ENCODE measurements at regions not wholly inside any gene's neighbourhood (a gene's known extent, or its start where the extent isn't known, plus 50 kb on each side); places are given as distances from the start of the nearest gene placed in this dataset.
"Not testable (repeated sequence)": the region's sequence is repeated elsewhere in the genome, so short reads cannot be mapped to it uniquely, and the experiment has no call there.

- no peak for DNase-seq (ENCODE audit: low spot score)
Observed at GRCh38 chr7:46626691-46627310, 705.7 kb upstream of the IGFBP3 start.

- DNase-seq (ENCODE audit: low spot score), result no peak
Observed at GRCh38 chr7:46626261-46626660, 705.2 kb upstream of the IGFBP3 start.

DNA sequence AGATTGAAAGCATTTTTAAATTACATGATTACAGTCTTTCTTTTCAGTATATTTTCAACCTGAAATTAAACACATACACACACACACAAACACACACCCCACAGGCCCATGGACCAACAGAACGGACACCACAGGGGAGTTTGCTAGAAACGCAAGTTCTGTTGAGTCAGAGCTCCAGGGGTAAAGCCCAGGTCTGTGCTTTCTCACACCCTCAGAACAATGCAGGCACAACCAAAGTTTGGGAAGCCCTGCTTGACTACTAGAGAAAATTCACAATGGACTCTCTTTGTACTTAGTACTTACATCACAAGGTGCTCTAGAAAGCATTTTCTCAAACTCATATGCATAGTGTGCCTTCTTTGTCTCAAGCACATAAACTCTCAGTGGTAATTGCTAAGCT is 704.0 kb upstream of the IGFBP3 start:
- DNase-seq (ENCODE audit: low spot score), result no peak

- DNase-seq (ENCODE audit: low spot score), result no peak
Observed at GRCh38 chr7:46622251-46622650, 701.2 kb upstream of the IGFBP3 start.

GRCh38 chr7:46619723-46620310 is 698.7 kb upstream of the IGFBP3 start:
- DNase-seq (ENCODE audit: low spot score), result no peak

GRCh38 chr7:46616636-46617035 is 695.6 kb upstream of the IGFBP3 start:
- DNase-seq (ENCODE audit: low spot score), result no peak

GRCh38 chr7:46613551-46613950 is 692.5 kb upstream of the IGFBP3 start:
- DNase-seq (ENCODE audit: low spot score), result no peak

DNA sequence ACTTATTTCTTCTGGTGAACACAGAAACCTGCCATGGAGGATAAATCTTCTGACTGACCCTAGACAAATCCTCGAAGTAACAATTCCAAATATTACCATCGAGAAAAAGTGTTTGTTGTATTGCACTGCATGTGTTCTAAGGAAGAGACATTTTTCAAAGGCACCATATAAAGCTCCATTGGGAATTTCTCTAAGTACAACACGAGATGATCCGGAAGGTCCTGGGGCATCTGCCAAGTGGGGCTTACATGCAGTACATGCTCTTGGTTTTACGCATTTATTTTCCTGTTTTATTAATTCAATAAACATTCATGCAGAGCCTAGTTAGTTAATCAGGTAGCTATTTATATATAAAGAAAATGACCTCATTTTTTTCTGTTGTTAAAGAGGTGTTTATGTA is 692.0 kb upstream of the IGFBP3 start:
- no peak for DNase-seq (ENCODE audit: low spot score)

GRCh38 chr7:46611508-46611907 is 690.4 kb upstream of the IGFBP3 start:
- DNase-seq (ENCODE audit: low spot score), result no peak

- no peak for DNase-seq (ENCODE audit: low spot score)
Observed at GRCh38 chr7:46610746-46611145, 689.7 kb upstream of the IGFBP3 start.

DNA sequence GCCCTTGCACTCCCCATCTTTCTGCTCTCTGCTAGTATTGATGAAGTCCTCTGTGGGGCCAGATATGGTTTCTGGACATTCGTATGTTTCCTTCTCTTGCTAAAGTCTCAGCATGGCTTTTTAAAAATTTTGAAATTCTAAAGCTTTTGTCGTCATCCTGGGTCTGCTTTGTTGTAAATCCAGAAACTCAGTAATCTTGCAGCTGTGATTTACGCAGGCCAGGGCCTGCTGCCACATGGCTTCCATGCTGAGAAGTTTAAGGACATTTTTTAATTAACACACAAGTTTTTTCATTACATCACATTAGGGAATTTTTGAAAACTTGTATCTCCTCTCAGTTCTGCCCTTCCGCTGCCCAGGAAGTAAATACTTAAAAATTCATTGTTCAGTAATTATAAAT is 686.1 kb upstream of the IGFBP3 start:
- DNase-seq (ENCODE audit: low spot score), result no peak

DNA sequence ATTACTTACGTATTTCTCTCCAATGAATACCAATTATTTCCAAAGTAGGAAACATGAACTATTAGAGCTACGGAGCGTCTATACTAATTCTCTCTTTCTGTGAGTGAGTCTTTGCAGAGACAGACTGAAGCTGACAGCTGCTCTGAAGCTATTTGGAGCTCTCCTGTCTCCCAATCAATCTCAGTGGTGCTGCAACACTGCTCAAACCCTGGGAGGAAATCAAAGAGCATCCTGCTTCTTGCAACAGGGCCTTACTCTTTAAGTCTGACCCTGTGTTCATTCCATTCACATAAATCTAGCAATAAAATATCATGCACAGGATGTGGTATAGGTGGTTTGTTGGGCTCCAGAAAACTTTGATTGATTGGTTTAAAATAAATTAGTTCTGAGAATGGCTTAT is 685.7 kb upstream of the IGFBP3 start:
- no peak for DNase-seq (ENCODE audit: low spot score)

DNA sequence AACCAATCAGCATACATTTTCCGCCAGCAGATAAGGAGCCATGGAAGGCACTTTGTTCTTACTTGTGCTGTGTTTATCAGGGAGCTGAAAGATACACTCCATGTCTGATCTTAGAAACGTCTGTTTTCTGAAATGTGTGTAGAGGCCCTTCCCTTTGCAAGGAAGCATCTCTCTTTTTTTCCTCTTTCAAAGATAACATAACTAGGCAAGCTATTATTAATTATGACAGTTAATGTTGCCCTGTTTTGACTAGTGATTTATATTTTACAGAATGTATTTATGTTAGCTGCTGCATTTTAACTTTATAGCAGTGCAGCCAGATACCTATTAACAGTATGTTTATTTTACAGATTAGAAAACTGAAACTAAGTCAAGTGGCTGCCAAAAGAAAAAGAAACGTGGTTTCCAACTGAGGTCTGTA is 683.2 kb upstream of the IGFBP3 start:
- DNase-seq (ENCODE audit: low spot score), result no peak

GRCh38 chr7:46603780-46604179 is 682.7 kb upstream of the IGFBP3 start:
- peak; percentile 82 for DNase-seq (ENCODE audit: low spot score)

- DNase-seq (ENCODE audit: low spot score), result no peak
Observed at GRCh38 chr7:46603296-46603752, 682.3 kb upstream of the IGFBP3 start.

- no peak for DNase-seq (ENCODE audit: low spot score)
Observed at GRCh38 chr7:46600340-46600739, 679.3 kb upstream of the IGFBP3 start.

- DNase-seq (ENCODE audit: low spot score), result not testable (repeated sequence)
Observed at GRCh38 chr7:46594831-46595230, 673.8 kb upstream of the IGFBP3 start.

DNA sequence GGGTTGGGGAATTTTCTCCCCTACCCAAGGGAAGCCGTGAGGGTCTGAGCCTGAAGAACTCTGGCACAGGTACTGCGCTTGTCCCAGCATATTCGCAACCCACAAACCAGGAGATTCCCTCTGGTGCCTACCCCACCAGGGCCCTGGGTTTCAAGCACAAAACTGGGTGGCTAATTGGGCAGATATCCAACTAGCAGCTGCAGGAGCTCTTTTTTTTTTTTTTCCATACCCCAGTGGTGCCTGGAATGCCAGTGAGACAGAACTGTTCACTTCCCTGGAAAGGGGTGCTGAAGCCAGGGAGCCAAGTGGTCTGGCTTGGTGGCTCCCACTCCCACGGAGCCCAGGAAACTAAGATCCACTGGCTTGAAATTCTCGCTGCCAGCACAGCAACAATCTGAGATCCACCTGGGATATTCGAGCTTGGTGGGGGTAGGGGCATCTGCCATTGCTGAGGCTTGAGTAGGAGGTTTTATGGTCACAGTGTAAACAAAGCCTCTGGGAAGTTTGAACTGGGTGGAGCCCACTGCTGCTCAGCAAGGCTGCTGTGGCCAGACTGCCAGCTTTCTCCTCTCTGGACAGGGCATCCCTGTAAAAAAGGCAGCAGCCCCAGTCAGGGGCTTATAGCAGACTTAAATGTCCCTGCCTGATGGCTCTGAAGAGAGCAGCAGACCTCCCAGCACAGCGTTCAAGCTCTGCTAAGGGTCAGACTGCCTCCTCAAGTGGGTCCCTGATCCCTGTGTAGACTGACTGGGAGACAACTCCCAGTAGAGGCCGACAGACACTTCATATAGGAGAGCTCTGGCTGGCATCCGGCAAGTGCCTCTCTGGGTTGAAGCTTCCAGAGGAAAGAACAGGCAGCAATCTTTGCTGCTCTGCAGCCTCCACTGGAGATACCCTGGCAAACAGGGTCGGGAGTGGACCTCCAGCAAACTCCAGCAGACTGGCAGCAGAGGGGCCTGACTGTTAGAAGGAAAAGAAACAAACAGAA is 670.1 kb upstream of the IGFBP3 start:
- DNase-seq (ENCODE audit: low spot score), result not testable (repeated sequence)

GRCh38 chr7:46589286-46589685 is 668.2 kb upstream of the IGFBP3 start:
- DNase-seq (ENCODE audit: low spot score), result no peak

DNA sequence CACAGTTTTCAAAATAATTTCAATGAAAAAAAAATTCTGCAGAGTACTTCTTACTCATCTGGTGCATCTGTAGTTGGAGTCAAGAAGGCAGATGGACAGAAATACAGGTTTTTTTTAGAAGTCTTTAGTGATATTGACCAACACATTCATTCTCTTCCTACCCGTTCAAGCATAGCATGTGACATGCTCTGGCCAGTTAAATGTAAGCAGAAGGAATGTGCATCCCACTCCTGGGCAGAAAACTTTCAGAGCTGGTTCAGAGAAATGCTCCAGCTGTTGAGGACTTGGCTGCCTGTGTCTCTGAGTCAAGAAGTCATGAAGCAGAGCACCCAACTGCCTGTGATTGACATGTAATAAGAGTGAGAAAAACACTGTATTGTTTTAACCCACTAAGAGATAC is 665.3 kb upstream of the IGFBP3 start:
- DNase-seq (ENCODE audit: low spot score), result no peak

- no peak for DNase-seq (ENCODE audit: low spot score)
Observed at GRCh38 chr7:46583656-46584055, 662.6 kb upstream of the IGFBP3 start.

DNA sequence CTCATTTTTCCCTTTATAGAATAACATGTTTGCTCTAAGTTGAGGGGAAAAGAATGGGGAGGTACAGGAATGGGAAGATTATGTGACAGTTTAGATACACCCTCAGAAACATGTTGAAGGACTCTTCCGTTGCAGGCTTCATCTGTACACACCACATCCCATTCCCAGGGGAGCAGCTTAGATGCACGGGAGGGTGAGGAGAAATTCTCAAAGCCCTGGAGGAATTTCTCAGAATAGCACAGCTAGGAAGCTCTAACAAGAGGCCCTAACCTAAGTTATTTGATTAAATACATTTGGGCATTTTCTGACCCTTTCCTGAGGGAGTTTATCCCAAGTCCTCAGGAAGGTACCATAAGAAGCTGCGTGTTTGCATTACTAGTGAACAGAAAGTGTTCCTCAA is 660.2 kb upstream of the IGFBP3 start:
- DNase-seq (ENCODE audit: low spot score), result no peak

DNA sequence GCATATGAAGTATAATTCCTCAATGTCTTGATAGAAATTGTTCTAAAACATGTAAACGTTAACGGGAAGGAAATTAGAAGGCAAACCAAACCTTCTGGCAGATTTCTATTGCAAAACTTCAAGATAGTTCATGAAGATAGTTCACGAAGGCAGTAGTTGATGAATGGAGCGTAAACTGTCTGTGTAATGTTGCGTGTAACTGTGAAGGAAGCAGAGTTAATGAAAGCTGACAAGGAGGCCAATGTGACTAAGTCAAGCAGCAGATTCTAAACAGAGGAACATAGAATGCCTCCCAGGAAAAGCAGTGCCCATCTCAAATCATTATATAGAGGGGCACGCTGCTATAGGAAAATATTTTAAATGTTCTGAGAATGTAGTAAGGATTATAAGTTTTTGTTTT is 659.7 kb upstream of the IGFBP3 start:
- DNase-seq (ENCODE audit: low spot score), result no peak

Data from mucosa of gallbladder (tissue), 1 donor.